Spinal cord (tissue), 9 donors: ENCODE measurements at regions not wholly inside any gene's neighbourhood (a gene's known extent, or its start where the extent isn't known, plus 50 kb on each side); places are given as distances from the start of the nearest gene placed in this dataset.

Source experiments
- DNase-seq, 6 donors: peaks; one replicate each; pipeline versions ENCODE4 v3.0.0 to v3.0.0-alpha.2; 2013 to 2015; ENCODE audit warnings: low spot score in 6 of 6, low read depth in 4 of 6
- H3K27ac ChIP-seq: one replicate; pipeline ENCODE4 v1.5.1; 2013; ENCODE audit warnings: low read depth, low read length, control low read depth
- H3K27me3 ChIP-seq: one replicate; pipeline ENCODE4 v1.6.1; 2013; ENCODE audit warnings: low read length; ENCODE audit not compliant: control insufficient read depth, insufficient read depth
- H3K36me3 ChIP-seq: one replicate; pipeline ENCODE4 v1.6.1; 2013; ENCODE audit warnings: low read length; ENCODE audit not compliant: control insufficient read depth, insufficient read depth
- H3K4me1 ChIP-seq: one replicate; pipeline ENCODE4 v1.6.1; 2013; ENCODE audit warnings: low read length; ENCODE audit not compliant: control insufficient read depth, insufficient read depth
- H3K4me3 ChIP-seq: one replicate; pipeline ENCODE4 v1.5.1; 2013; ENCODE audit warnings: low read depth, low read length, control low read depth
- H3K9me3 ChIP-seq: one replicate; pipeline ENCODE4 v1.6.1; 2013; ENCODE audit warnings: low read length; ENCODE audit not compliant: control insufficient read depth, insufficient read depth
- WGBS: methylation state at CpG from one replicate; pipeline ENCODE4 v1.1.5; 2013; ENCODE audit warnings: missing lambda C conversion rate; ENCODE audit not compliant: insufficient coverage; 5-methylcytosine and 5-hydroxymethylcytosine counted together
- donor health status: healthy.

GRCh38 chr9:93830012-93830596, 125.1 kb downstream of the BARX1 start:
- Histone ChIP-seq H3K4me1 (peaks cover 16% of the 10 kb centered on the region), H3K27ac (no peak overlapping the region), H3K9me3 (no peaks in the 10 kb centered on the region), H3K36me3 (no peaks in the 10 kb centered on the region), H3K27me3 (peaks cover 21% of the 10 kb centered on the region), H3K4me3 (no peak overlapping the region)
- WGBS, result 83% methylated on average over 2 of the region's 8 CpGs
- no peak for DNase-seq

GRCh38 chr9:93829271-93830011, 125.7 kb downstream of the BARX1 start:
- Histone ChIP-seq H3K27me3 (peaks cover 21% of the 10 kb centered on the region), H3K4me1 (peaks cover 16% of the 10 kb centered on the region), H3K4me3 (no peak overlapping the region), H3K36me3 (no peaks in the 10 kb centered on the region), H3K9me3 (no peaks in the 10 kb centered on the region), H3K27ac (no peak overlapping the region)
- 73% methylated on average over 14 of the region's 15 CpGs for WGBS
- DNase-seq, result no peak

- Histone ChIP-seq H3K27ac (no peak overlapping the region), H3K4me3 (no peak overlapping the region)
- DNase-seq, result no peak
Observed at GRCh38 chr9:93828331-93829097, 126.6 kb downstream of the BARX1 start.

GRCh38 chr9:93827545-93828330, 127.4 kb downstream of the BARX1 start:
- Histone ChIP-seq H3K36me3 (no peaks in the 10 kb centered on the region), H3K4me3 (peak overlapping the region; percentile 29), H3K27ac (no peak overlapping the region), H3K9me3 (no peaks in the 10 kb centered on the region), H3K4me1 (peaks cover 16% of the 10 kb centered on the region), H3K27me3 (peaks cover 21% of the 10 kb centered on the region)
- peak; percentile 19 to 76 (median 38) for DNase-seq
- 8% methylated on average over 31 of the region's 43 CpGs for WGBS

More at GRCh38 chr9:93828331-93829097, 126.6 kb downstream of the BARX1 start:
- no peaks in the 10 kb centered on the region for H3K9me3 ChIP-seq
- 72% methylated on average over 9 of the region's 13 CpGs for WGBS
- H3K4me1 ChIP-seq, result peaks cover 16% of the 10 kb centered on the region
- H3K27me3 ChIP-seq, result peaks cover 21% of the 10 kb centered on the region
- no peaks in the 10 kb centered on the region for H3K36me3 ChIP-seq

GRCh38 chr9:93826905-93827544, 128.1 kb downstream of the BARX1 start:
- no peak overlapping the region for H3K27ac ChIP-seq
- no peak overlapping the region for H3K4me3 ChIP-seq
- peaks cover 21% of the 10 kb centered on the region for H3K27me3 ChIP-seq
- peaks cover 16% of the 10 kb centered on the region for H3K4me1 ChIP-seq
- H3K36me3 ChIP-seq, result no peaks in the 10 kb centered on the region
- no peaks in the 10 kb centered on the region for H3K9me3 ChIP-seq
- 40% methylated on average over 15 of the region's 20 CpGs for WGBS
- no peak for DNase-seq

GRCh38 chr9:93826209-93826608, 128.9 kb downstream of the BARX1 start:
- 24% methylated on average over 36 of the region's 36 CpGs for WGBS
- no peak for DNase-seq
- peaks cover 21% of the 10 kb centered on the region for H3K27me3 ChIP-seq
- no peaks in the 10 kb centered on the region for H3K9me3 ChIP-seq
- no peaks in the 10 kb centered on the region for H3K36me3 ChIP-seq
- H3K4me3 ChIP-seq, result no peak overlapping the region
- no peak overlapping the region for H3K27ac ChIP-seq
- H3K4me1 ChIP-seq, result peaks cover 16% of the 10 kb centered on the region

GRCh38 chr9:93825348-93826115, 129.6 kb downstream of the BARX1 start:
- Histone ChIP-seq H3K4me3 (no peak overlapping the region), H3K36me3 (no peaks in the 10 kb centered on the region), H3K9me3 (no peaks in the 10 kb centered on the region), H3K27me3 (peaks cover 21% of the 10 kb centered on the region), H3K27ac (no peak overlapping the region), H3K4me1 (peaks cover 16% of the 10 kb centered on the region)
- 89% methylated on average over 17 of the region's 18 CpGs for WGBS
- DNase-seq, result no peak

- no peaks in the 10 kb centered on the region for H3K36me3 ChIP-seq
- peaks cover 21% of the 10 kb centered on the region for H3K27me3 ChIP-seq
- H3K27ac ChIP-seq, result no peak overlapping the region
- H3K4me1 ChIP-seq, result peaks cover 16% of the 10 kb centered on the region
- no peak for DNase-seq
- no peaks in the 10 kb centered on the region for H3K9me3 ChIP-seq
- no peak overlapping the region for H3K4me3 ChIP-seq
- 62% methylated on average over 9 of the region's 9 CpGs for WGBS
Observed at GRCh38 chr9:93824386-93825294, 130.5 kb downstream of the BARX1 start.
